ENCODE measurements at regions not wholly inside any gene's neighbourhood (a gene's known extent, or its start where the extent isn't known, plus 50 kb on each side); places are given as distances from the start of the nearest gene placed in this dataset.

GRCh38 chr3:166955201-166955939, 424.7 kb downstream of the ZBBX start:
- TF ChIP-seq CTCF (IDR thresholded peaks at IDR 0.05; ENCODE audit: low read depth, low read length, poor library complexity, severe bottlenecking) (no peak), EZH2phosphoT487 (IDR thresholded peaks at IDR 0.05; ENCODE audit: borderline replicate concordance, low read length) (no peak)
